ENCODE measurements at regions not wholly inside any gene's neighbourhood (a gene's known extent, or its start where the extent isn't known, plus 50 kb on each side); places are given as distances from the start of the nearest gene placed in this dataset.

- DNase-seq: no peak
- WGBS (ENCODE audit: extremely low coverage, insufficient read length, low lambda C conversion rate): no CpG with 5 or more reads among the region's 1 CpG
- H3K9me3 Mint-ChIP-seq: no peaks in the 10 kb centered on the region
Observed at GRCh38 chrX:110427076-110427475, 68.4 kb downstream of the RTL9 start.

More at GRCh38 chrX:110427076-110427475, 68.4 kb downstream of the RTL9 start:
- Histone ChIP-seq H4K20me1 (ENCODE audit: control insufficient read depth, insufficient read depth, insufficient read length) (no peaks in the 10 kb centered on the region), H3K4me2 (ENCODE audit: insufficient read depth, insufficient read length, low read length) (no peak overlapping the region), H4K5ac (ENCODE audit: insufficient read length, low read depth, low read length) (no peak overlapping the region), H3K27me3 (ENCODE audit: insufficient read depth, low read length) (no peaks in the 10 kb centered on the region), H3K27ac (ENCODE audit: insufficient read length, low read depth, low read length) (no peak overlapping the region), H3K4ac (ENCODE audit: low read depth, low read length) (no peak overlapping the region), H3K56ac (ENCODE audit: insufficient read length, low read depth, low read length) (no peak overlapping the region), H3K4me1 (ENCODE audit: insufficient read depth, low read length) (no peaks in the 10 kb centered on the region; the same call in 1 of the 2 replicates), H3K23me2 (ENCODE audit: insufficient read length, low read depth, low read length, poor library complexity, severe bottlenecking) (no peaks in the 10 kb centered on the region), H4K8ac (replicated peaks; ENCODE audit: insufficient read length, low read depth, low read length) (no peak overlapping the region), H2BK120ac (ENCODE audit: low read depth, low read length, poor library complexity, severe bottlenecking) (no peak overlapping the region), H3K79me1 (ENCODE audit: insufficient read depth, low read depth, low read length, poor library complexity, severe bottlenecking) (no peaks in the 10 kb centered on the region), H3K23ac (ENCODE audit: insufficient read length, low read depth, low read length) (no peak overlapping the region), H3T11ph (ENCODE audit: low read length) (no peak overlapping the region), H4K91ac (ENCODE audit: insufficient read length, low read depth, low read length) (no peak overlapping the region), H3K9me3 (ENCODE audit: control insufficient read depth, low read depth, low read length) (no peaks in the 10 kb centered on the region), H2AFZ (ENCODE audit: low read length) (no peak overlapping the region), H2BK20ac (ENCODE audit: low read depth, low read length, poor library complexity, severe bottlenecking) (no peak overlapping the region), H3K9ac (ENCODE audit: extremely low read depth, insufficient read length, low read length) (no peak overlapping the region), H2AK5ac (ENCODE audit: insufficient read length, low read length) (no peak overlapping the region), H3K18ac (ENCODE audit: insufficient read length, low read depth, low read length) (no peak overlapping the region), H3K79me2 (ENCODE audit: insufficient read depth, low read length) (no peaks in the 10 kb centered on the region), H2BK12ac (ENCODE audit: insufficient read length, low read depth, low read length) (no peak overlapping the region), H2BK15ac (ENCODE audit: low read depth, low read length) (no peak overlapping the region), H3K14ac (ENCODE audit: insufficient read depth, low read length) (no peak overlapping the region), H2BK5ac (ENCODE audit: insufficient read length, low read length) (no peak overlapping the region)
- Mint-ChIP-seq H3K27ac (no peak overlapping the region), H3K27me3 (ENCODE audit: low read depth) (peaks cover 27% of the 10 kb centered on the region), H3K4me1 (peaks cover 20 to 22% of the 10 kb centered on the region in 2 experiments), H3K4me3 (no peak overlapping the region), H3K36me3 (ENCODE audit: insufficient read depth in 1 of 3, low read depth in 3 of 3) (no peaks in the 10 kb centered on the region)
- TF ChIP-seq CTCF (conservative IDR thresholded peaks at IDR 0.05): no peak

Measured in H9 (cell line).